ENCODE measurements at regions not wholly inside any gene's neighbourhood (a gene's known extent, or its start where the extent isn't known, plus 50 kb on each side); places are given as distances from the start of the nearest gene placed in this dataset.

DNA sequence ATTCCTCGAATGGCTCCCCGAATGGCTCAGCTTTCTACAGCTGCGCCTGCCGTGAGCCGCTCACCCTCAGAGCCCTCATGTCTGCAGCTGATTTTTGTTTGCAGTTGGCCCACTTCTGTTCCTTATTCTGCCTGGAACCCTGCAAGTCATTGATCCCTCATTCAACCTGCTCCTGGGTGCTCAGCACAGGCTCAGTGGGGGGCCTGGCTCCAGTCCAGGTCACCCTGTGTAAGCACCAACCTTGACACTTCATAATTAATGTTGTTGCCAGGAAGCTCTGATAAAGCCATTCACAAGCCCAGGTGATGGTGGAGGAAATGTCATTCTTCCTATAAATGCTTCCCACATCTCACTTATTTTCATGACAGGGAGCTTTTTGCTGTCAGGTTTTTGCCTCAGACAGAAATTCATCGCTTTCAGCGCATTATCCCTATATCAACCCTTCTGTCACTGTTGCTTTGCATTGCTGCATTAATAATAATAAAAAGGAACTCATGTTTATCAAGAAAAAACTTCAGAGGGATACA is 85.7 kb downstream of the F11 start:
- DNase-seq, result no peak

DNA sequence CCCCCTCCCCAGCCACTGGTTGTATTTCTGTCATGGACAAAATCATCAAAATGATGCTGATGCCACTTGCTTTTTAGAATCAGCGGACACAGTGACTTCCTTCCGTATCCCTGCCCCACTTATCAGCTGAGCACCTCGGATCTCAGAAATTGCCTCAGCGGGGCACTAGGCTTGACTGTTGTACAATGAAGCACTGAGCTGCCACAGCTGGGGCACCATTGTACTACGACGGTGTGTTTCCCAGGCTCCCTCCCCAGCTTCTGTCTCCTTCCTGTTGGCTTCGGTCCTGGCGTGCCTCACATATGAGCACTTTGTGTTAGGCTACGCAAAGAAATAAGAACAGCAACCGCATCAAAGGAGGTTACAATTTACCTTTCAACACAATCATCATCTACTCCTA is 82.4 kb downstream of the F11 start:
- no peak for DNase-seq

DNA sequence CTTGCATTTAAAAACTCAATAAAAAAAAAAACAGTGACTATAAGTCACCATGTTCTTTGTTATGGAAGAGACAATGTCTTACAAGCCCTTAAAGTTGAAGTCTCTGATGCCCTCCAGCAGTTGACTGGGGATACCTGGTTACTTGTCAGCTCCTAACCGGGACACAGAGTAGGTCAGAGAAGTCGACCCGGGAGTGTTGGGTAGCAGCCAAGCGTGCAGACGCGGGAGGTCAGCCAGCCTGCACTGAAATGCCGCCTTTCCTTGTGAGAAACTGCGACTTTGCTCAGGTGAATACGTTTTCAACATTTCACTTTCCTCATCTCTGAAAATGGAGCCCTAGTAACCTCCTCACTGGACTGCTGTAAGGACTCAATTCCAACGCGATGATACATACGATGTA is 81.8 kb downstream of the F11 start:
- no peak for DNase-seq

DNA sequence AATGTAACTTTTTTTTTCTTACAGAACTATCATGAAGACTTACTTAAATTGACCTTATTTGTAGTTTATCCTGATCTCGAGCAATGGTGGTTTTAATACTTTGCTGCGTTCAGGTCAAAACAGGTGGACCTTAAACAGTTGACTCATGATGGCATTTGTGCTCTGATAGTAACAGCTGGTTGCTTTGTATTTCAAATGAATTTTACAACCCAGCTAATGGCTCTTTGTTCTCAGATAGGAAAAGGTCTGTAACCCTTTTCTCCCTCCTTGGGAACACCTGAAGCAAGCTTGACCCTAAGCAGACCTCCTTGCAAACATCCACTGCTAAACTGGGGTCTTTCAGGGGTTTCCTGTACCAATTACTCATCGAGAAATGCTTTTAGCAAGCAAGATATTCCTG is 79.2 kb downstream of the F11 start:
- DNase-seq, result no peak

DNA sequence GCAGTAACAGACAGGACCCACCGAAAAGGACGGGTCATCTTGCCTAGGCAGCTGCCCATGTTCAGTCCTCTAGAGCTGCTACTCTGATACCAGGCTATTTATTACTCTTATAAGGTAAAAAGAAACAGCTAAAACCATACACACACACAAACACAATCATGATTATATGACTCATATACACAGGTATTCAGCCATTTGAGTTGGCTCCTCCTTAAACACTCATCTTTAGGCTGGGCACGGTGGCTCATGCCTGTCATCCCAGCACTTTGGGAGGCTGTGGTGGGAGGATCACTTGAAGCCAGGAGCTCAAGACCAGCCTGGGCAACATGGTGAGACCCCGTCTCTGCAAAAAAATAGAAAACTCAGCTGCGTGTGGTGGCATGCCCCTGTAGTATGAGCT is 76.6 kb downstream of the F11 start:
- no peak for DNase-seq

DNA sequence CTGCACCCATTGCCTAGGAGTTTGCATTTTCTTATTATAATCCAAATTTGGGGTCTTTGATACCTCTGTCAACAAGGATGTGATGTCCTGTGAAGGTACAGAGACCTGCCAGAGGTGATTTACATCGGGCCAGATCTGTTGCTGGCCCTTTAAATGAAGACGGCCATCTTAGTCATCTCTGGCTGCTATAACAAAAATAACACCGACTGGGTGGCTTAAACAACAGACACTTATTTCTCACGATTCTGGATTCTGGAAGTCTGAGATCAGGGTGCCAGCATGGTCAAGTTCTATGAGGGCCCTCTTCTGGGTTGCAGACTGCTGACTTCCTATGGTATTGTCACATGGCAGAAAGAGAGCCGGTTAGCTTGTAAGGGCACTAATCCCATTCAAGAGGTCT is 75.7 kb downstream of the F11 start:
- no peak for DNase-seq

Data from fibroblast of upper back skin (primary cell).